ENCODE measurements at regions not wholly inside any gene's neighbourhood (a gene's known extent, or its start where the extent isn't known, plus 50 kb on each side); places are given as distances from the start of the nearest gene placed in this dataset.
A peak's percentile ranks its signal among the peaks of the same experiment; 100 is the strongest.

- no peaks in the 10 kb centered on the region for H3K27me3 ChIP-seq
Observed at GRCh38 chr1:218698141-218698540, 353.0 kb downstream of the TGFB2 start.

GRCh38 chr1:218699421-218699820 lies 354.3 kb downstream of the TGFB2 start:
- Histone ChIP-seq H3K27me3 (no peaks in the 10 kb centered on the region), H3K4me2 (peak overlapping the region in 2 of 11 experiments; percentile 17 to 28; a peak in 5 of 22 replicates)

More at GRCh38 chr1:218698141-218698540, 353.0 kb downstream of the TGFB2 start:
- Histone ChIP-seq H4K20me1 (no peaks in the 10 kb centered on the region), H3K4me1 (peaks cover 0 to 17% (median 6%) of the 10 kb centered on the region in 10 experiments; a peak in 8 of 20 replicates), H3K36me3 (no peaks in the 10 kb centered on the region), H3K4me2 (no peak overlapping the region), H3K9me3 (replicated peaks in 1 of 11) (no peaks in the 10 kb centered on the region), H3K4me3 (no peak overlapping the region), H3K9ac (no peak overlapping the region), H3K27ac (no peak overlapping the region)
- TF ChIP-seq Cebpa-rat (IDR thresholded peaks at IDR 0.05) = no peak

GRCh38 chr1:218699865-218700264 lies 354.7 kb downstream of the TGFB2 start:
- Histone ChIP-seq H3K36me3 (no peaks in the 10 kb centered on the region), H3K4me2 (peak overlapping the region in 3 of 11 experiments; percentile 11 to 28 (median 17); a peak in 5 of 22 replicates), H3K4me3 (no peak overlapping the region), H4K20me1 (no peaks in the 10 kb centered on the region), H3K9ac (no peak overlapping the region), H3K4me1 (peaks cover 0 to 15% (median 6%) of the 10 kb centered on the region in 10 experiments; a peak in 8 of 20 replicates), H3K27ac (no peak overlapping the region), H3K27me3 (no peaks in the 10 kb centered on the region), H3K9me3 (replicated peaks in 1 of 11) (no peaks in the 10 kb centered on the region)
- no peak for TF ChIP-seq Cebpa-rat (IDR thresholded peaks at IDR 0.05)

More at GRCh38 chr1:218699421-218699820, 354.3 kb downstream of the TGFB2 start:
- no peaks in the 10 kb centered on the region for H3K36me3 ChIP-seq
- peaks cover 0 to 17% (median 6%) of the 10 kb centered on the region in 10 experiments; a peak in 8 of 20 replicates for H3K4me1 ChIP-seq
- no peak overlapping the region for H3K27ac ChIP-seq
- H3K9me3 ChIP-seq (replicated peaks in 1 of 11) = no peaks in the 10 kb centered on the region
- H3K9ac ChIP-seq = no peak overlapping the region
- no peak for TF ChIP-seq Cebpa-rat (IDR thresholded peaks at IDR 0.05)
- H4K20me1 ChIP-seq = no peaks in the 10 kb centered on the region
- H3K4me3 ChIP-seq = no peak overlapping the region

- H3K4me2 ChIP-seq = peak overlapping the region in 1 of 11 experiments; percentile 20; a peak in 1 of 22 replicates
- no peak overlapping the region for H3K9ac ChIP-seq
- TF ChIP-seq Cebpa-rat (IDR thresholded peaks at IDR 0.05) = no peak
- no peaks in the 10 kb centered on the region for H3K27me3 ChIP-seq
- H3K4me1 ChIP-seq = peaks cover 0 to 9% (median 0%) of the 10 kb centered on the region in 10 experiments; a peak in 1 of 20 replicates
- H3K36me3 ChIP-seq = no peaks in the 10 kb centered on the region
- H3K4me3 ChIP-seq = no peak overlapping the region
- no peaks in the 10 kb centered on the region for H4K20me1 ChIP-seq
- no peak overlapping the region for H3K27ac ChIP-seq
- no peaks in the 10 kb centered on the region for H3K9me3 ChIP-seq (replicated peaks in 1 of 11)
Observed at GRCh38 chr1:218700666-218701065, 355.5 kb downstream of the TGFB2 start.

GRCh38 chr1:218701131-218701530 lies 356.0 kb downstream of the TGFB2 start:
- H3K4me1 ChIP-seq = peaks cover 0 to 9% (median 0%) of the 10 kb centered on the region in 10 experiments; a peak in 1 of 20 replicates
- no peak overlapping the region for H3K9ac ChIP-seq
- H3K27ac ChIP-seq = no peak overlapping the region
- no peaks in the 10 kb centered on the region for H3K27me3 ChIP-seq
- no peaks in the 10 kb centered on the region for H4K20me1 ChIP-seq
- peak overlapping the region in 1 of 11 experiments; percentile 20; a peak in 1 of 22 replicates for H3K4me2 ChIP-seq
- no peaks in the 10 kb centered on the region for H3K36me3 ChIP-seq
- no peaks in the 10 kb centered on the region for H3K9me3 ChIP-seq (replicated peaks in 1 of 11)
- TF ChIP-seq Cebpa-rat (IDR thresholded peaks at IDR 0.05) = no peak
- H3K4me3 ChIP-seq = no peak overlapping the region

- H3K9ac ChIP-seq = no peak overlapping the region
- no peak overlapping the region for H3K27ac ChIP-seq
- H3K4me3 ChIP-seq = no peak overlapping the region
- H3K36me3 ChIP-seq = no peaks in the 10 kb centered on the region
- no peaks in the 10 kb centered on the region for H4K20me1 ChIP-seq
- no peaks in the 10 kb centered on the region for H3K27me3 ChIP-seq
- TF ChIP-seq Cebpa-rat (IDR thresholded peaks at IDR 0.05) = no peak
- H3K9me3 ChIP-seq (replicated peaks in 1 of 11) = no peaks in the 10 kb centered on the region
- H3K4me1 ChIP-seq = peaks cover 0 to 9% (median 0%) of the 10 kb centered on the region in 10 experiments; a peak in 1 of 20 replicates
- no peak overlapping the region for H3K4me2 ChIP-seq
Observed at GRCh38 chr1:218702775-218703174, 357.6 kb downstream of the TGFB2 start.

GRCh38 chr1:218703836-218704235 lies 358.7 kb downstream of the TGFB2 start:
- Histone ChIP-seq H3K36me3 (no peaks in the 10 kb centered on the region), H3K9ac (no peak overlapping the region), H4K20me1 (no peaks in the 10 kb centered on the region), H3K4me1 (peaks cover 0 to 9% (median 0%) of the 10 kb centered on the region in 10 experiments; a peak in 1 of 20 replicates), H3K4me3 (no peak overlapping the region), H3K27me3 (no peaks in the 10 kb centered on the region), H3K4me2 (no peak overlapping the region), H3K9me3 (replicated peaks in 1 of 11) (no peaks in the 10 kb centered on the region), H3K27ac (no peak overlapping the region)
- no peak for TF ChIP-seq Cebpa-rat (IDR thresholded peaks at IDR 0.05)

GRCh38 chr1:218705391-218705790 lies 360.3 kb downstream of the TGFB2 start:
- no peak for TF ChIP-seq Cebpa-rat (IDR thresholded peaks at IDR 0.05)
- Histone ChIP-seq H3K27ac (no peak overlapping the region), H3K9me3 (replicated peaks in 1 of 11) (no peaks in the 10 kb centered on the region), H4K20me1 (no peaks in the 10 kb centered on the region), H3K36me3 (no peaks in the 10 kb centered on the region), H3K4me1 (peaks cover 0 to 6% (median 0%) of the 10 kb centered on the region in 10 experiments; a peak in 1 of 20 replicates), H3K27me3 (no peaks in the 10 kb centered on the region), H3K9ac (no peak overlapping the region), H3K4me2 (no peak overlapping the region), H3K4me3 (no peak overlapping the region)

- H3K4me3 ChIP-seq = no peak overlapping the region
- no peaks in the 10 kb centered on the region for H3K27me3 ChIP-seq
- no peaks in the 10 kb centered on the region for H3K4me1 ChIP-seq
- no peaks in the 10 kb centered on the region for H4K20me1 ChIP-seq
- H3K9me3 ChIP-seq (replicated peaks in 1 of 11) = no peaks in the 10 kb centered on the region
- H3K4me2 ChIP-seq = no peak overlapping the region
- no peak for TF ChIP-seq Cebpa-rat (IDR thresholded peaks at IDR 0.05)
- H3K27ac ChIP-seq = no peak overlapping the region
- no peaks in the 10 kb centered on the region for H3K36me3 ChIP-seq
- no peak overlapping the region for H3K9ac ChIP-seq
Observed at GRCh38 chr1:218705911-218706893, 361.1 kb downstream of the TGFB2 start.

Measured in BLaER1 treated with 17β-estradiol and CSF1 and Interleukin-3, amounts not matched to agents 10 nM and 100 nM (cell line).